ENCODE measurements at regions not wholly inside any gene's neighbourhood (a gene's known extent, or its start where the extent isn't known, plus 50 kb on each side); places are given as distances from the start of the nearest gene placed in this dataset.

- TF ChIP-seq CTCF (IDR thresholded peaks at IDR 0.05; ENCODE audit: low read length), result no peak
- TF ChIP-seq EZH2 (IDR thresholded peaks at IDR 0.05; ENCODE audit: borderline replicate concordance, low read length), result no peak
These were observed 768.1 kb upstream of the RIOK2 start for GRCh38 chr5:97951139-97951538.

Data from OCI-LY1 (cell line).